Upper lobe of left lung (tissue), 6 donors: ENCODE measurements at regions not wholly inside any gene's neighbourhood (a gene's known extent, or its start where the extent isn't known, plus 50 kb on each side); places are given as distances from the start of the nearest gene placed in this dataset.
A peak's percentile ranks its signal among the peaks of the same experiment; 100 is the strongest.
"Not testable (repeated sequence)": the region's sequence is repeated elsewhere in the genome, so short reads cannot be mapped to it uniquely, and the experiment has no call there.

ENCODE experiments used
- ATAC-seq, 2 donors: fragments of 200-7000 bp; cut with Tn5 transposase; one replicate each; pipeline ENCODE4 v1.9.1; 2022; ENCODE audit warnings: mild to moderate bottlenecking in 2 of 2, moderate library complexity in 2 of 2; ENCODE audit not compliant: low FRiP score in 2 of 2
- DNase-seq, 2 donors: peaks; one replicate each; pipeline ENCODE4 v3.0.0-alpha.2; 2019 to 2020
- H3K27ac ChIP-seq, 4 donors: fragments of 200-600 bp; sonication (generic); one replicate each; pipeline ENCODE4 v1.5.1; 2016 to 2019
- H3K27me3 ChIP-seq, 4 donors: fragments of 200-600 bp; sonication (generic); one replicate each; pipeline ENCODE4 v1.5.1; 2017 to 2019
- H3K36me3 ChIP-seq, 4 donors: fragments of 200-600 bp; sonication (generic); one replicate each; pipeline ENCODE4 v1.5.1; 2016 to 2019
- H3K4me1 ChIP-seq, 4 donors: fragments of 200-600 bp; sonication (generic); one replicate each; pipeline ENCODE4 v1.5.1; 2018 to 2019
- H3K4me3 ChIP-seq, 4 donors: fragments of 200-600 bp; sonication (generic); one replicate each; pipeline ENCODE4 v1.5.1; 2017 to 2019; ENCODE audit warnings: mild to moderate bottlenecking in 2 of 4, moderate library complexity in 1 of 4
- H3K9me3 ChIP-seq, 4 donors: fragments of 200-600 bp; sonication (generic); one replicate each; pipeline ENCODE4 v1.5.1; 2018 to 2019
- CTCF ChIP-seq, 6 experiments: fragments of 450-650 bp in 4 of 6; fragments of 200-600 bp in 2 of 6; sonication (generic) in 2 of 6; IDR thresholded peaks; one replicate each; pipeline ENCODE4 v1.5.1; 2016 to 2019; ENCODE audit warnings: antibody characterized with exemption in 6 of 6
- EP300 ChIP-seq, 4 donors: sonication (generic); formaldehyde crosslinking; IDR thresholded peaks; one replicate each; pipeline ENCODE4 v1.5.1; 2017; ENCODE audit warnings: antibody characterized with exemption in 4 of 4, control low read depth in 2 of 4
- POLR2A ChIP-seq, 4 donors: fragments of 450-650 bp; IDR thresholded peaks; one replicate each; pipeline ENCODE4 v1.5.1; 2016 to 2017; ENCODE audit warnings: antibody characterized with exemption in 4 of 4, mild to moderate bottlenecking in 2 of 4
- POLR2AphosphoS5 ChIP-seq, 2 donors: sonication (generic); formaldehyde crosslinking; IDR thresholded peaks; one replicate each; pipeline ENCODE4 v1.5.1; 2017; ENCODE audit warnings: antibody characterized with exemption in 2 of 2
- WGBS, 2 donors: methylation state at CpG; one replicate each; pipeline ENCODE4 v1.1.5; 2017 to 2018; 5-methylcytosine and 5-hydroxymethylcytosine counted together
- donor health status: DM: no; HTN: no; CAD: no; lungs with moderate emphysema.
- donor health status: DM: no; HTN: yes; CAD: no; lungs with severe emphysema.

- TF ChIP-seq EP300 (IDR thresholded peaks at IDR 0.05) (no peak), CTCF (IDR thresholded peaks at IDR 0.05) (no peak), POLR2A (IDR thresholded peaks at IDR 0.05) (no peak), POLR2AphosphoS5 (IDR thresholded peaks at IDR 0.05) (no peak)
- no peaks in the 10 kb centered on the region for H3K27me3 ChIP-seq
- H3K36me3 ChIP-seq: no peaks in the 10 kb centered on the region
- H3K27ac ChIP-seq: no peak overlapping the region
- no peak for DNase-seq
- H3K4me3 ChIP-seq: no peak overlapping the region
- H3K9me3 ChIP-seq: no peaks in the 10 kb centered on the region
- no peak for ATAC-seq
- H3K4me1 ChIP-seq: no peaks in the 10 kb centered on the region
These were observed 641.8 kb upstream of the ZNF385D start for GRCh38 chr3:22392859-22393258.

- no peak for TF ChIP-seq EP300 (IDR thresholded peaks at IDR 0.05)
- no peak for TF ChIP-seq POLR2A (IDR thresholded peaks at IDR 0.05)
- no peak for TF ChIP-seq CTCF (IDR thresholded peaks at IDR 0.05)
- no peak for TF ChIP-seq POLR2AphosphoS5 (IDR thresholded peaks at IDR 0.05)
- Histone ChIP-seq H3K9me3 (no peaks in the 10 kb centered on the region), H3K27me3 (no peaks in the 10 kb centered on the region), H3K36me3 (no peaks in the 10 kb centered on the region), H3K4me1 (no peaks in the 10 kb centered on the region), H3K4me3 (no peak overlapping the region), H3K27ac (no peak overlapping the region)
- 74% methylated on average over 4 of the region's 4 CpGs for WGBS, 2 donors
- no peak for DNase-seq
- ATAC-seq: no peak
These were observed 648.6 kb upstream of the ZNF385D start for GRCh38 chr3:22399566-22399965.

DNA sequence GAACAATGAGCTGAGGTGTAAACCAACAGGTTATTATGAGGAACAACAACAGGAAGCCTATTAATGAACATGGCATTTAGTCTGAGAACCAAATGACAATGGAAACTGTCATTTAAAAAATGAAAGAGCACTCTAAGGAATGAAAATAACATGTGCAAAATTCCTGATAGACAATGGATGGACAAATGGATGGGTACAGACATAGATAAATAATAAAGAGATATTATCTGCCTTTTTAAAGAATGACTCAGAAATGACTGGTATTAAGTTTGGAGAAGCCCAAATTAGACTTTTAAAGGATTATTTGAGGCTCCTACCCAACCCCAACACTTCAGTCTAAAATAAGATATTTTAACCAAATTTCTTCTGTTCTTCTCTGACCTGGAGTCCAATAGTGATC lies 650.5 kb upstream of the ZNF385D start:
- Histone ChIP-seq H3K4me1 (no peaks in the 10 kb centered on the region), H3K9me3 (no peaks in the 10 kb centered on the region), H3K4me3 (no peak overlapping the region), H3K27me3 (no peaks in the 10 kb centered on the region), H3K36me3 (no peaks in the 10 kb centered on the region), H3K27ac (no peak overlapping the region)
- TF ChIP-seq CTCF (IDR thresholded peaks at IDR 0.05): no peak
- no peak for TF ChIP-seq EP300 (IDR thresholded peaks at IDR 0.05)
- no peak for TF ChIP-seq POLR2A (IDR thresholded peaks at IDR 0.05)
- TF ChIP-seq POLR2AphosphoS5 (IDR thresholded peaks at IDR 0.05): no peak
- DNase-seq (no peak), ATAC-seq (no peak)

DNA sequence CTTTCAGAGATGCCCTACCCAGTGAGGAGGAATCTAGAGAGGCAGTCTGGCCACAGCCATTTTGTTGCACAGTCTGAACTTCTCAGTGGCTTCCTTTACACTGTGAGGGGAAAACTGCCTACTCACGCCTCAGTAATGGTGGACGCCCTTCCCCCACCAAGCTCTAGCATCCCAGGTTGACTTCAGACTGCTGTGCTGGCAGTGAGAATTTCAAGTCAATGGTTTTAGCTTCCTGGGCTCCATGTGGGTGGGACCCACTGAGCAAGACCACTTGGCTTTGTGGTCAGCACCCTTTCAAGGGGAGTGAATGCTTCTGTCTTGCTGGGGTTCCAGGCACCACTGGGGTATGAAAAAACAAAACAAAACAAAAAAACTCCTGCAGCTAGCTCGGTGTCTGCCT lies 663.2 kb upstream of the ZNF385D start:
- DNase-seq (no peak), ATAC-seq (no peak)
- H3K4me3 ChIP-seq: no peak overlapping the region
- H3K27ac ChIP-seq: no peak overlapping the region
- H3K9me3 ChIP-seq: no peaks in the 10 kb centered on the region
- no peaks in the 10 kb centered on the region for H3K4me1 ChIP-seq
- H3K27me3 ChIP-seq: no peaks in the 10 kb centered on the region
- TF ChIP-seq POLR2A (IDR thresholded peaks at IDR 0.05) (no peak), EP300 (IDR thresholded peaks at IDR 0.05) (no peak), POLR2AphosphoS5 (IDR thresholded peaks at IDR 0.05) (no peak), CTCF (IDR thresholded peaks at IDR 0.05) (no peak)
- 67 to 78% methylated on average over 3 of the region's 3 CpGs for WGBS, 2 donors
- H3K36me3 ChIP-seq: no peaks in the 10 kb centered on the region

DNA sequence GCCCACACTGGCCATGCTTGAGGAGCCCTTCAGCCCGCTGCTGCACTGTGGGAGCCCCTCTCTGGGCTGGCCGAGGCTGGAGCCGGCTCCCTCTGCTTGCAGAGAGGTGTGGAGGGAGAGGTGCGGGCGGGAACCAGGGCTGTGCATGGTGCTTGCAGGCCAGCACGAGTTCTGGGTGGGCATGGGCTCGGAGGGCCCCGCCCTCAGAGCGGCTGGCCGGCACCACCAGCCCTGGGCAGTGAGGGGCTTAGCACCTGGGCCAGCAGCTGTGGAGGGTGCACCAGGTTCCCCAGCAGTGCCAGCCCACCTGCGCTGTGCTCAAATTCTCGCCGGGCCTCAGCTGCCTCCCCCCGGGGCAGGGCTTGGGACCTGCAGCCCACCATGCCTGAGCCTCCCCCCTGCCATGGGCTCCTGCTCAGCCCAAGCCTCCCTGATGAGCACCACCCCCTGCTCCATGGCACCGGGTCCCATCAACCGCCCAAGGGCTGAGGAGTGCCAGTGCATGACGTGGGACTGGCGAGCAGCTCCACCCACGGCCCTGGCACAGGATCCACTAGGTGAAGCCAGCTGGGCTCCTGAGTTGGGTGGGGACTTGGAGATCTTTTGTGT lies 665.9 kb upstream of the ZNF385D start:
- H3K27ac ChIP-seq, H3K36me3 ChIP-seq, H3K4me3 ChIP-seq, H3K4me1 ChIP-seq, H3K27me3 ChIP-seq, H3K9me3 ChIP-seq: not testable (repeated sequence)
- ATAC-seq: peak in 1 of 2 donors; percentile 34
- 61 to 84% methylated on average over 2 to 13 of the region's 19 CpGs for WGBS, 2 donors
- peak in 1 of 2 donors; percentile 49 for DNase-seq
